HG02763 (cell line): ENCODE measurements at regions not wholly inside any gene's neighbourhood (a gene's known extent, or its start where the extent isn't known, plus 50 kb on each side); places are given as distances from the start of the nearest gene placed in this dataset.

ENCODE experiments used
- ATAC-seq: cut with Tn5 transposase; IDR thresholded peaks from one replicate; pipeline ENCODE4 v1.9.1; 2021; ENCODE audit warnings: mild to moderate bottlenecking, moderate library complexity; ENCODE audit not compliant: unreplicated experiment

DNA sequence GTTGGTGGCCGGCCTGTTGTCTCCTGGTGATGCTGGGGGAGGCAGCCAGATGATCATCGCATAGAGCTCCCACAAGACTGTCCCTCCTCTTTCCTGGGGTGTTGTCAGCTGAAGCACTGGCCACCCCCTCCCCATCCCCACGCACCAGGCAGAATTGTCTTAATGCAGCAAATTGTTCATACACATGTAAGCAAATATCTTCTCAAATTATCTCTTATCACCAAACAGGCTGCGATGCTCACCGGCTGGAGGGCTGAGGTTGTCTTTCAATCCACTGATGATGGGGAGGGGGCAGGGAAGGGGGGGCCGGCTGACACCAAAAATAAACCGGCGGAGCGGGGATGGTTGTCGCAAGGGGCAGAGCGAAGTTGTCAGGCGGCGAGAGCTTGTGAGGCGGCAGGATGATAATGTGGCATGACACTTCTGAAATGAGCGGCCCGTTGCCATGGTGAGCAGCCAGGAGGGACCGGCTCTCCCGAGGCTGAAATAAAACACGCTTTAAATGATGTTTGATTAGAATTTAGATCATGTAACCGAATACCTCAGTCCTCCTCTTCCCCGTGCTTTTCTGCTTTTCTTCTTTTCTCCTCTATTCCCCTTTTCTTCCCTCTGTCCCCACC lies 59.8 kb downstream of the MRM1 start:
- no peak for ATAC-seq

DNA sequence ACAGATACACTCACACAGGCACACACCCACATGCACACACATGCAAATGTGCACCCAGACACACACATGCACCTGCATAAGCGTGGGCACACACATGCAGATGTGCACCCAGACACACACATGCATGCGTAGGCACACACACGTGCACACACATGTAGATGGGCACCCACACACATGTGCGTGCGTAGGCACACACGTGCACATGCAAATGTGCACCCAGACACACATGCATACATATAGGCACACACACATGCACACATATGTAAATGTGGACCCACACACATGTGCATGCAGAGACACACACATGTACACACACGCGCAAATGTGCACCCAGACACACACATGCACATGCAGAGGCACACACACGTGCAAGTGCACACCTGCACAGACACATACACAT lies 60.3 kb downstream of the MRM1 start:
- ATAC-seq, result no peak

DNA sequence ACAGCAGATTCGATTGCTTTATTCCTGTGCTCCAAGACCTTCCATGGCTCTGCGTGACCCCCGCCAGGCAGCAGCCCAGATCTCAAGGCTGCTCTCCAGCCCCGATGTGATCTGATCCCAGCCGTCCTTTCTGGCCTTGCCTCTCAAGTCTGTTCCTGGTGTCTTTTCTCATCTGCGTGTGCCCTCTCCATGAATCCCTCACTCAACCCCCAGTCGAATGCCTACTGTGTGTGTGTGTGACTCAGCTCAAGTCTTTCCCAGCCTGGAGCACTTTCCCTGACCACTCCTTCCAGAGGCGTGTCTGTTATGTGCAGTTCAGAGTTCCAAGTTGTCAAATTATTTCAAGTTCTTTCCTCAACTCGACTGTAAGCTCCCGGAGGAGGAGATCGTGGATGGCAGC lies 64.0 kb downstream of the MRM1 start:
- ATAC-seq, result no peak

DNA sequence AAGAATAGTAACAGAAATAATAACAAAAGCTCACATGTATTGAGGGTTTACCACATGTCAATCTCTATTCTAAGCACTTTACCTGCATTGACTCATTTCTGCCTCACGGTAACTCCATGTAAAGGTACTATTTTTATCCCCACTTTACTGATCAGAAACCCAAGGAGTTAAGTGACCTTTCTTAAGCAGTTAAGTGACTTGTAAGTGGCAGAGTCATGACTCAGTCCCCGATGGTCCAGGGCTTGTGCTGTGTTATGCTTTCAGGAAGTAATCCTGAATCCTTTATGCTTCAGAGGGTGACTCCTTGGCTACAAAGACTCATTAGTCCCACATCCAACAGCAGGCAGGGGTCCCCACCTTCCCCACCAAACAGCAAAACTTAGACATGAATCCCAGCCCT lies 66.5 kb downstream of the MRM1 start:
- no peak for ATAC-seq

DNA sequence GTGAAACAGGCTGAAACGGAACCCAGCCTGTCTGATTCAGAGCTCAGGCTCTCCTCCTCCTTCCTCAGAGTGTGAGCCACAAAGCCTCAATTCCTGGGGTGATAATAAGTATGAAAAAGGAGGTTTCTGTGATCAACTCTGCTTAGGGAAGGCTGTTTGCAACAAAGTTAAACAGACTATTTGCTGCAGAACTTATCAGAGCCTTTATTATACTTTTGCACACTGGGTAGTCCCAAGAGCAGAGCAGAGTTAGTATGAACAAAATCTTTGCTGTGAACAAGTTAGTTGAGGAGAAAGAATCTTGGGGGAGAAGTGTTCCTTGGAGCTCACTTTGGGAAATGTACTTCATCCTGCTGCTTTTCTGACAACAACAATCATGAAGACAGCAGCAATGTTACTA lies 67.4 kb downstream of the MRM1 start:
- ATAC-seq, result no peak

DNA sequence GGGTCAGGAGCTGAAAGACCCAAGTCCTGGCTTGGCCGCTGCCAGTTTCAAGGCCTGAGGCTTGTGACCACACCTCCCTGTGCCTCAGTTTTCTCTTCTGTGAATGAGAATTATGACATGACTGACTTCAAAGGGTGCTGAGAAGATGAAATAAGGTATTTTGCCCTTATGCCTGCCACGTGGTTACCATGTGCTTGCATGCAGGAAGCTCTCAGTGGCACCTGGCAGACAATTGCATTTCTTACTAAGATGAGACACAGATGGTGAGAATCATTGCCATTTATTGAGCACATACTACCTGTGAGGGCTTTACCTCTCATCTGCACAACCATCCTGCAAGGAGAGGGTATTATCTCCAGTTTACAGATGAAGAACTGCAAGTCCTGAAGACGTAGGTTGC lies 69.8 kb downstream of the MRM1 start:
- ATAC-seq, result no peak

DNA sequence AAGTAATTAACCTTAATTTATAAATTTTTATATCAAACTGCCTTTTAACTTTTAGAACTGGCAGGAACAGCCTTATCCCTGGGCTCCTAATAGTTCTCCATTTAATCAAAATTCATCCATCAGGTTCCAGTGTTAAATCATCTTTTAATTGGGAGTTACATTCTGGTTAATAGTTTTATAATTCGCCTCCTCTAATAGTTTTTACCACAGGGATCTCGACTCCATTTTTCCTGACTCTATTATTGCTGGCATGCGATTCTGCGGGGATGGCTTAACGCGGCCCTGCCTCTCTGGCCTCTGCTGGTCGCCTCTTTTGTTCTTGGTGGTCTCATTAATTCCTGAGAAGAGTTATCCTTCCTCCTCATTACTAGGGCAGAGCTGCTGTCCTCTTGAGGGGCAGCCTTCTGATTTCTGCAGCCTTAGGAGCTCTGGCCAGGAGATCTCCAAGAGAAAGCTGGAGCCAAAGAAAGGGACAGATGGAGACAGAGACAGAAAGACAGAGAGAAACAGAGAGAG lies 71.1 kb downstream of the MRM1 start:
- ATAC-seq, result no peak

DNA sequence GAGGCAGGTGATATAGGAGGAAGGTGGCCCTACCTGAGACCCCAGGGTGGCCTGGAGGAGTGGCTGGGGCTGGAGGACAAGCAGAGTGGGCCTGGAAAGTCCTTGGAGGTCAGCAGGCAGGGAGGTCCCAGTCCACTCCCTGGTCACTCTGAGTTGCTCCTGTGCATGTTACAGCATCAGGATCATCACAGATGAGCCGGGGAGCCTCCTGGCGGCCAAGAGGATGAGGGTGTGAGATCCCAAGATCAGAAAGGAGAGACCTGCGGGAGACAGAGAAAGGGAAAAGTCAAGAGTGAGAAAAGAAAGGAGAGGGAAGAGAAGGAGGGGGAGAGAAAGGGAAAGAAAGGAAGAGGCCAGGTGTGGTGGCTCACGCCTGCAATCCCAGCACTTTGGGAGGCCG lies 71.7 kb downstream of the MRM1 start:
- no peak for ATAC-seq

DNA sequence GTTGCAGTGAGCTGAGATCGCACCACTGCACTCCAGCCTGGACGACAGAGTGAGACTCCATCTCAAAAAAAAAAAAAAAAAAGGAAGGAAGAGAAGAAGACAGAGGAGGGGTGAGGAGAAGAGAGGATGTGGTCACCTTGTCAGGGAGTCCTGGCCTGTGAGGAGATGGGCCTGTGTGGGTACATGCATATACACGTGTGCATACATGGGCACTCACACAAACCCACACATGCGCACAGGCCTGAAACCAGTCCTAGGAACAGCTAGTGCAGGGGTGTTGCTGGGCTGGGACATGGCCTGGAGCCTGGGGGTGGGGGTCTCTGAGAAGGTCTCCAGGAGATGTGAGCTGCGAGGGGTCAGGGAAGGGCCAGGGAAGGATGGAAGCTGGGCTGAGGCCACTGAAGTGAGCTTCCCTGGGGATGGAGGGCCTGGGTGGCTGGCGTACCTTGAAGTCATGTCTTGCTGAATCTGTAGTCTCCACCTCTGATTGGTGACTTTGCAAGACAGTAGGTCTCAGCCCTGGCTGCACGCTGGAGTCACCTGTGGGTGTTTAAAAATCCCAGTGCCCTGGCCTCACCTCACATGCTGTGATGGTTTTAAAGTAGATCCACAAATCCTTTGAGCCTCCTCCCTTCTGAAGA lies 72.4 kb downstream of the MRM1 start:
- ATAC-seq, result no peak

DNA sequence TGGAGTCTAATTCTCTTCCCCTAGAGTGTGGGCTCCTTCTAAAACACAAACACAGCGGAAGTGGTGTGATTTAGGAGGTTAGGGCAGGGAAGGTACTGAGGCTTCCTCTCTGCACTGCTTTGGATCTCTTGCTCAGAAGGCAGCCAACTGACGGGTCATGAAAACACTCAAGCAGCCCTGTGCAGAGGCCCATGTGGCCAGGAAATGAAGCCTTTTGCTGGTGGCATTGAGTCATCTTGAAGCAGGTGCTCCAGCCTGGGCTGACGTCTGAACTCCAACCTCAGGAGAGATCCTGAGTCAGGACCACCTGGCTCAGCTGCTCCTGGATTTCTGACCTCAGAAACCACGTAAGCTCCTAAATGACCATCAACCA lies 72.9 kb downstream of the MRM1 start:
- ATAC-seq, result no peak

DNA sequence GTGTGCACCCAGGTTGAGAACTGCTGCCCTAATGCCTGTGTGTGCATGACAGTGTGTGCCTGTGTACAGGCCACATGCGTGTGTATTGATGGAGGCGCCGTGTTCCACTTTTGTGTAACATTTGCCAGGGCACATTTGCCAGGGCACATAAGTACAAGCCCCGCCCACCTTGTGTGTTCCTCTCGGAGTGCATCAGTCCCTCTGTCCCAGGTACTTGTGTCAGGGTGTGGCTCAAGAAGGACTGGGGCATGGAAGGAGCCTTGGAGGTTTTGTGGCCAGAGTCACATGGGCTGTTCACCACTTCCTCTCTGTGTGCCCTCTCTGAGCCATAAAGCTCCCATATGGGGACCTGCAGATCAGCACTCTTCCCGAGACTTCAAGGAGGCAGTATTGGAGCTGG lies 73.9 kb downstream of the MRM1 start:
- ATAC-seq, result no peak

DNA sequence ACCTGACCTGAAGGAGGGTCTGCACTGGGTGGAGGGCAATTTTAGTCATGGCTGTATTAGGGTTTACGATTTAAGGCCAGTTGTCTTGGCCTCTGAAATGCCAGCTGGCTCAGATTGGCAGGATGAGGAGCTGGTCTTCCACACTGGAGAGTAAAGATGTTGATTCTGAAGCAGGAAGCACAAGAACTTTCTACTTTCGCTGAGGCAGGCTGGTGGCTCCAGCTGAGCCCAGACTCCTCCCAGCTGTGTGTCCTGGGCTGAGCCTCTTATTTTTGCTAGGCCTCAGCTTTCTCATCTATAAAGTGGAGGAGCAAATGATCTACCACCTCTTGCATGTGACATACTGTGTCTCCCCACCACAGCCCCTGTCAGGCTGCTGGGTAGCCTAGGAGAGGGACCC lies 74.4 kb downstream of the MRM1 start:
- ATAC-seq, result no peak

DNA sequence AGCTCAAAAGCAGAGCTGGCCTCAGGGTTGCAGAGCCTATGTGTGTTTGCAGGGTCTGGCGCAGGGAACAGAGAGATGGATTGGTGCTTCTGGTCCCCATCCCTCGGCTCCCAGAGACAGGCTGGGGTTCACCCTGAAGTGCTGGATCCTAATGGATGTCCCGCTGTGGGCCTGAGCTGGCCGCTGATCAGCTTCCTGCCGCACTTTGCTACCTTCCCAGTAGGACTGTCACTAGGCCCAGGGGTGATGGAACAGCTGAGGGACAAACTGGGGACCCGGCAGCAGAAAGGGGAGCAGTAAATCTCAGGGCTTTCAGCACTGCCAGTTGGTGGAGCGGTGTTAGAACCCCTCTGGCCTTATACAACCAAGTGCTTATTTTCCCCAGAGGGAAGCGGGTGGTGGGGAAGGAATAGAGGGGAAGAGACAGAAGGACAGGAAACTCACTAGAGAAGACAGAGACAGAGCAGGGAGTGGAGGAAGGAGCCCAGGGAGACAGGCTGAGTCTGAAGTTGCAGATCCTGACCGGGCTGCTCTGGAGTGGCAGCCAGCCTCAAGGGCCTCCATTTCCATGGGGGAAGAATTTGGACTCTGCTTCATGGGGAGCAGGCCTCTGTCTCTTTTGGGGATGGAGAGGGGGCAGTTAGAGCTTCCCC lies 78.6 kb downstream of the MRM1 start:
- no peak for ATAC-seq

DNA sequence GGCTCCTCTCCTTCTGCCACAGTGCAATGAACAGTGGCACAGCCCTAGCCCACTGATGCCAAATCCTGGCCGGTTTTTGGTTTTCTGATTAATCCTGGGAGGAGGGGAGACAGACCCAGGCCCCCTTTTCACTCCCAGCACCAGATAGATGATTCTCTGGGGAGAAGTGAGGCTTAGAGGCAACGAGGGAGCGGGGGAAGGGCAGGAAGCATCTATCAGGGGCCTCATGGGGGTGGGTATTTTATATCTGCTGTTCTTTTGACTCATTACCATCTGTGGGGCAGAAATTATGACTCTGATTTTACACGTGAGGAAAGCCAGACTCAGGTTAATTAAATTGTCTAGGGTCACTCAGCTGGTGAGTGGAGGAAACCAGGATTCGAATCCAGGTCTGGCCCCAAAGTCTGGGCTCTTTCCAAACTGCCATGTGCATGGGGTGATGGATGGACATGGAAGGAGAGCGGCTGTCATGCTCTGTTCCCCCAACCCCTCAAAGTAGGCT lies 79.4 kb downstream of the MRM1 start:
- ATAC-seq, result no peak

DNA sequence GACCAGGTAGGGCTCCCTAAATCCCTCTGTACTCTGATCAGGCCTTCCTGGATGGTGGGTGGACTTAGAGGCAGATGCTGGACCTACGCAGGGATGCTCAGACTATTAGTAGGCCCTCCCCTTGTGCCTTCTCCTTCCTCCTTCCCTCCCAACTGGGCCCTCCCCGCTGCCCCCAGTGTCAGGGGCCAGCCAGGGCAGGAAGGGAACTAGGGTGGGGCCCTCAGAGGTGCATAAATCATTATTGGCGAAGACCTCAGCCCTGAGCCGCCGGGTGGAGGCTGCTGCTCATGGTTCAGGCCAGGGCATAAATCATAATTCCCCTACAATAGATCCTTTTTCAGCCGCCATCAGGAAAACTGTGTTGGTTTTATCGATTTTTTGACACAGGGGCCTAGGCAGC lies 81.4 kb downstream of the MRM1 start:
- no peak for ATAC-seq

DNA sequence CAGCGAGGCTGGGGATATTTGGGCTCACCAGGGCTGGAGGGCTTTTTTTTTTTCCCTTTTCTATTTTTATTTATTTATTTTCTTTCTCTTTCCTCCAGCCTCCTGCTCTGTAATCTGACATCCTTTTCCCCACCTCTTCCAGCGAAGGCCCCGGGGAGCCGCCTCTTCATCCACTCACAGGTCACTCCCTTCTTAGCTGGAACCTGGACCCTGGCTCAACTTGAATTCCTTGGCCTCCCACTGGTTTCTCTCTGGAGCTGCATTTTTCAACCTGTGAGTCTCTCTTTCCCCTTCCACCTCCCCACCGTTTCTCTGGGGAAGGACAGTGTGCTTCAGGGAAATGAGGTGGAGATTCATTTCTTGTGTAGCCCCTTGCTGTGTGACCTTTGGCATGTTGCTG lies 82.0 kb downstream of the MRM1 start:
- ATAC-seq, result no peak

DNA sequence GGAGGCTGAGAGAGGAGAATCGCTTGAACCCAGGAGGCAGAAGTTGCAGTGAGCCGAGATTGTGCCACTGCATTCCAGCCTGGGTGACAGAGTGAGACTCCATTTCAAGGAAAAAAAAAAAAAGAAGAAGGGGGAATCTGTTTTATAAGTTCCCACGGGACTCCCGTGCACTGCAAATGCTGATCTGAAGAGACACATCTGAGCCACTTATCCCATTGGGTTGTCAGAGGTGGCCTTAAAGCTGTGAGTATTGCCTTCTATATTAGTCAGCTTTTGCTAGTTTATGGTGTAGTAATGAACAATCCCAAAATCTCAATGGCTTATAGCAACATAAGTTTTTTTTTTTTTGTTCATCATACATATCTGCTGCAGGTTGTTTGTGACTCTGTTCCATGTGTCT lies 82.8 kb downstream of the MRM1 start:
- ATAC-seq, result no peak

DNA sequence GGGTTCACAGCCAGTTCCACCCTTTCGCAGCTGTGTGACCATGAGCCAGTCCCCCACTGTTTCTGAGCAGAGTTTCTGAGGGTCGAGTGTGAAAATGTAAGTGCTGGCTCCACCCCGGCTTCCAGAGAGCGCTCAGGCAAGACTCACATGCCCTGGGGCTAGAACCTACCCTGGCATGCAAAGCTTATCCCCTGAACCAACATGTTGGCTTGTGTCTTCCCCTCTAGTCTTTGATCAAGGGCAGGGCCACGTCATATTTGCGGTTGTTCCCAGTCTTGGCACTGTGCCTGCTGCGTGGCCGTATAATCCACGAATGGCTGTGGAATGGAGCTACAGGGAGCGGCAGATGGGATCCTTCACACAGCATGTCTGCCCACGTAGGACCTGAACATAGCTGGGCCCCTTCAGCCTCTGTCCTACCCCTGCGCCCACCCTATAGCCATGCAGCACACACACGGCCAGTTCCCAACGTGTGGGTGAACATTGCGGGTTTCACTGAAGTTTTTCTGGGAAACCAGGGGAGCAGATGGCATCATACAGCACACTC lies 84.8 kb downstream of the MRM1 start:
- no peak for ATAC-seq

DNA sequence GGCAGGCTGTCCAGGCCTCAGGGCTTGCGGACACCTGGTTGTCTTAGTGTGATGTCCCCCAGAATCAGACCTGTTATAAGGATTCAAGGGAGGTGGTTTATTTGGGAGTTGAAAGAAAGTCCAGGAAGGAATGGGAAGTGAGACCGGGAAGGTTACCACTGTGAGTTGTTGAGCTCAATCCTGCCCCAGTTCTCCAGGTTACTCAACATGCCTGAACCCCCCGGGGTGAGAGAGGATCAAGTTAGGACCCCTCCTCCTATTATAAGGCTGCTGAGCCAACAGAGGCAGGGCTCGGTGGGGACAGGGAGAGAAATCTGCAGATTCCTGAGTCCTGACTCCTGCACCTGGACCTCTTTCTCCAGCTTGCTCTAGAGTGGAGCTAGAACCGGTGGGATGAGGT lies 86.4 kb downstream of the MRM1 start:
- no peak for ATAC-seq

DNA sequence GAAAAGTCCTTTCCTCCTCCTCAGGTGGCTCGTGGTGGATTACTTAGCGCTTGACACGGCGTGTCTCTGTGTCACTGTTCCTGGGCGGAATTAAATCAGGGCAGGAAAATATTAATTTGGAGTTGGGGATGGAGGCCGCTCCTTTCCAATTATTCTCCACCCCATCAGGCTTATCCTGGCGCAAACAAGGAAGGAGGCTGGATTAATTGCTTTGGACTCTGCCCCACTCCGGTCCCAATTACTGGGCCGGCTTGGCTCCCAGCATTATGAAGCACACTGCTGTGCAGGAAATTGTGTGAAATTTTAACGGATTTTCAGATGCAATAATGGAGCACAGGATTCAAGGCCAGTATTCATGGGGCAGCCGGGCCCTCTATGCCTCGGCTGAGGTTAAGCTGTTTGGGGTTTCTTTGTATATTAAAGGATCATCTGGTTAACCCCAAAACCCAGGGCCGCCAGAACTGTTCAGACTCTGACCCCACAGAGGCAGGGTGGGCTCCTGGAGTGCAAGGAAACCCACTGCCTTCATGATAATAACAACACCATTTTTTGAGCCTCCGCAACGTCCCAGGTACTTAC lies 87.8 kb downstream of the MRM1 start:
- no peak for ATAC-seq

DNA sequence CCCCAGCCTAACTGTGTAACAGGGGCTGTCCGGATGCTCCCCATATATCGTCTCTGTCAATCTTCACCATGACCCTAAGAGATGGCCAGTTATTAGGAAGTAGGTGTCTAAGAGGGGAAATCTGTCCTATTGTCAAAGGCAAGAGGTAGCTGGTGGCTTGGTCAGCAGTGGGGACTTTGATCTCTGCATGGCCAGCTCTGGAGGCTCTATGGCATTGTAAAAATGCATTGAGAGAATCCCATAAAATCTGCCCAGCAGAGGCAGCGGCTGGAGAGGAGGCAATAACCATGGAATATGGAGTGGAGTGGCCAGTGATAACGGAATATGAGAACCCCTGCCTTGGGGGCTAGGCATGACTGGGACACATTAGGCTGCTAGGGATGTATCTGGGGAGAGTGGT lies 88.8 kb downstream of the MRM1 start:
- no peak for ATAC-seq

DNA sequence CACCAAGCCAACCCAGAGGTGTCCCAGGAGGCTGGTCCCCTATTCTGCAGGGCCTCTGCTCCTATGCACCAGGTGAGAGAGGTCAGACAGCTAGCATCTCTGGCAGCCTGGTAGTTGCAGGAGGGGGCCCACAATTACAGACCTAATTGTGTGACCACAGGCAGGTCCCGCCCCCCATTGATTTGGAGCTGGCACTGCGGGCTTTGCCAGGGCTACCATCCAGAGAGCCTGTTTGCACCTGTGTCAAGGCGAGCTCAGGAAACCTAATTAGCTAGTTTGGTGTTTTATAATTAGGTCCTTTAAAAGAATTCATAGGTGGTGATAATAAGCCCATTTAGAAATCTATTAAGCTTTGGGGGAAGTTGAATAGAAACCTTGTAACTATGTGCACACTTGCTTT lies 90.2 kb downstream of the MRM1 start:
- ATAC-seq, result no peak
